OCI-LY1 (cell line): ENCODE measurements at regions not wholly inside any gene's neighbourhood (a gene's known extent, or its start where the extent isn't known, plus 50 kb on each side); places are given as distances from the start of the nearest gene placed in this dataset.

Experiments used
- H2AFZ ChIP-seq: fragments of 200-600 bp; sonication (generic), shearing (Covaris generic); 2 replicates; pipeline ENCODE4 v1.6.0; 2014; ENCODE audit warnings: antibody characterized with exemption, mild to moderate bottlenecking, low read length
- H3F3A ChIP-seq: fragments of 200-600 bp; sonication (generic), shearing (Covaris generic); 2 replicates; pipeline ENCODE4 v1.6.0; 2014; ENCODE audit warnings: mild to moderate bottlenecking, antibody characterized with exemption, low read length, moderate library complexity; ENCODE audit not compliant: insufficient read depth
- H3K27ac ChIP-seq: fragments of 200-600 bp; sonication (generic); 2 replicates; pipeline ENCODE4 v1.5.1; 2014; ENCODE audit warnings: low read length, mixed run types, mild to moderate bottlenecking, low read depth; ENCODE audit not compliant: poor library complexity, severe bottlenecking
- H3K27me3 ChIP-seq: fragments of 200-600 bp; sonication (generic); 2 replicates; pipeline ENCODE4 v1.6.0; 2014; ENCODE audit warnings: antibody characterized with exemption, mild to moderate bottlenecking, low read length, moderate library complexity; ENCODE audit not compliant: insufficient read depth
- H3K36me3 ChIP-seq: fragments of 200-600 bp; sonication (generic); 2 replicates; pipeline ENCODE4 v1.6.1; 2014; ENCODE audit warnings: mild to moderate bottlenecking, antibody characterized with exemption, low read length, moderate library complexity, mixed read lengths; ENCODE audit not compliant: insufficient read depth
- H3K4me1 ChIP-seq: fragments of 200-600 bp; sonication (generic); 2 replicates; pipeline ENCODE4 v1.5.1; 2014; ENCODE audit warnings: mild to moderate bottlenecking, low read length, moderate library complexity; ENCODE audit not compliant: insufficient read depth, severe bottlenecking
- H3K4me2 ChIP-seq: fragments of 200-600 bp; sonication (generic), shearing (Covaris generic); 2 replicates; pipeline ENCODE4 v1.6.1; 2014; ENCODE audit warnings: low read length
- H3K4me3 ChIP-seq: fragments of 200-600 bp; sonication (generic); 2 replicates; pipeline ENCODE4 v1.5.1; 2014; ENCODE audit warnings: low read length, low read depth, mild to moderate bottlenecking, mixed read lengths; ENCODE audit not compliant: poor library complexity, severe bottlenecking
- H3K79me2 ChIP-seq: fragments of 200-600 bp; shearing (Covaris generic); 2 replicates; pipeline ENCODE4 v1.6.1; 2016; ENCODE audit warnings: mixed run types, low read length, mixed read lengths; ENCODE audit not compliant: insufficient read depth
- H3K9ac ChIP-seq: fragments of 200-600 bp; sonication (generic), shearing (Covaris generic); 2 replicates; pipeline ENCODE4 v1.6.1; 2014; ENCODE audit warnings: mild to moderate bottlenecking, low read length, mixed read lengths
- H3K9me2 ChIP-seq: fragments of 200-600 bp; sonication (generic), shearing (Covaris generic); 2 replicates; pipeline ENCODE4 v1.6.1; 2014; ENCODE audit warnings: low read depth, mild to moderate bottlenecking, low read length, mixed read lengths
- H3K9me3 ChIP-seq: fragments of 200-600 bp; shearing (Covaris generic); 2 replicates; pipeline ENCODE4 v1.6.1; 2014; ENCODE audit warnings: low read length, mixed read lengths
- H4K20me1 ChIP-seq: fragments of 200-600 bp; sonication (generic), shearing (Covaris generic); 2 replicates; pipeline ENCODE4 v1.6.0; 2016; ENCODE audit warnings: mild to moderate bottlenecking, low read length; ENCODE audit not compliant: insufficient read depth
- EZH2 ChIP-seq: fragments of 200-600 bp; sonication (generic), shearing (Covaris generic); IDR thresholded peaks from 2 replicates; pipeline ENCODE4 v1.8.0; 2017; ENCODE audit warnings: borderline replicate concordance, mixed run types, mild to moderate bottlenecking, antibody characterized with exemption, low read length, moderate library complexity, mixed read lengths
- TF ChIP-seq, protein P1 (sequence below): fragments of 200-600 bp; sonication (generic), shearing (Covaris generic); IDR thresholded peaks from 2 replicates; pipeline ENCODE4 v1.5.1; 2017; ENCODE audit warnings: mild to moderate bottlenecking, antibody characterized with exemption, low read length, moderate library complexity, mixed read lengths

DNA sequence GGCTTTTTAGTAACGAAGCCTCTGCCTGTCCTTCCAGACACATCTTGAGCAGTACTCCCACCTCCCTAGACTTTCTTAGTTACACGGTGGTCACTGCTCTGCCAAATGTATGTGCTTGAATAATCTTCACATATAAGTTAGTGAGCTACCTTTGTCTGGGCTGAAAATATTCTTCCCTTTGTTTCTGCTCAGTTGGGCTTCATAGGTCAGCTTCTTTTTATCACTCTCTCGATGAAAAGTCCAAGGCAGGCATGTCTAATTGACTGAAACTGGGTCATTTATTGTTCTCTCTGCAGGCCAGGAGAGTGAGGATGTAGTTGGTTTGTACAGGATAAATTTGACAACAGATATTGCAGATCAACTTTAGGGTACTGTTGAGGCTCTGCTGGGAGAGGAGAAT lies 636.7 kb upstream of the IGFBP3 start:
- Histone ChIP-seq H3K9me3 (no peaks in the 10 kb centered on the region), H2AFZ (no peak overlapping the region), H3K36me3 (no peaks in the 10 kb centered on the region), H3K4me2 (no peak overlapping the region), H4K20me1 (no peaks in the 10 kb centered on the region), H3K4me1 (no peaks in the 10 kb centered on the region), H3K79me2 (no peaks in the 10 kb centered on the region), H3K9ac (no peak overlapping the region), H3K4me3 (no peak overlapping the region), H3K27me3 (no peaks in the 10 kb centered on the region), H3K9me2 (no peaks in the 10 kb centered on the region), H3F3A (no peaks in the 10 kb centered on the region), H3K27ac (no peak overlapping the region)
- TF ChIP-seq, protein P1, sequence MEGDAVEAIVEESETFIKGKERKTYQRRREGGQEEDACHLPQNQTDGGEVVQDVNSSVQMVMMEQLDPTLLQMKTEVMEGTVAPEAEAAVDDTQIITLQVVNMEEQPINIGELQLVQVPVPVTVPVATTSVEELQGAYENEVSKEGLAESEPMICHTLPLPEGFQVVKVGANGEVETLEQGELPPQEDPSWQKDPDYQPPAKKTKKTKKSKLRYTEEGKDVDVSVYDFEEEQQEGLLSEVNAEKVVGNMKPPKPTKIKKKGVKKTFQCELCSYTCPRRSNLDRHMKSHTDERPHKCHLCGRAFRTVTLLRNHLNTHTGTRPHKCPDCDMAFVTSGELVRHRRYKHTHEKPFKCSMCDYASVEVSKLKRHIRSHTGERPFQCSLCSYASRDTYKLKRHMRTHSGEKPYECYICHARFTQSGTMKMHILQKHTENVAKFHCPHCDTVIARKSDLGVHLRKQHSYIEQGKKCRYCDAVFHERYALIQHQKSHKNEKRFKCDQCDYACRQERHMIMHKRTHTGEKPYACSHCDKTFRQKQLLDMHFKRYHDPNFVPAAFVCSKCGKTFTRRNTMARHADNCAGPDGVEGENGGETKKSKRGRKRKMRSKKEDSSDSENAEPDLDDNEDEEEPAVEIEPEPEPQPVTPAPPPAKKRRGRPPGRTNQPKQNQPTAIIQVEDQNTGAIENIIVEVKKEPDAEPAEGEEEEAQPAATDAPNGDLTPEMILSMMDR: no peak
- no peak for TF ChIP-seq EZH2

DNA sequence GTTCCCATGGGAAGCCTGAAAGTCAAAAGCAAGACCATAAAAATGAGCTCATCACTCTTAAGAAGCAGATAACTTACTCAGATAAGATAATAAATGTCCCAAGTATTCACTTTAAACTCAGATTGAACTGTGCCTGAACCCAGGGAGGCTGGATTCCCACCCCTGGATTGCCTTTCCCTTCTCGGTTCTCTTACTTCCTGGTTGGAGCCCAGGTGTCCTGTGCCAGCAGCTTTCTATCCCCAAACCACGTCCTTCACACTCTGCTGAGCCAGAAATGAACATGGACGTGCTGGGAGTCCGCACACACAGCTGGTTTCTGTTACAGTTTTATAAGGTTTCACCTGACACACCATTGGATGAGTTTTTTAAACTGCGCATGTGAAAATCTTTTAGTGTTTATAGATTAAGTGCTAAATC lies 636.2 kb upstream of the IGFBP3 start:
- Histone ChIP-seq H3K9me2 (no peaks in the 10 kb centered on the region), H3K4me1 (no peaks in the 10 kb centered on the region), H4K20me1 (no peaks in the 10 kb centered on the region), H3F3A (no peaks in the 10 kb centered on the region), H3K36me3 (no peaks in the 10 kb centered on the region), H3K4me2 (no peak overlapping the region), H3K9me3 (no peaks in the 10 kb centered on the region), H3K27ac (no peak overlapping the region), H2AFZ (no peak overlapping the region), H3K9ac (no peak overlapping the region), H3K4me3 (no peak overlapping the region), H3K79me2 (no peaks in the 10 kb centered on the region), H3K27me3 (no peaks in the 10 kb centered on the region)
- TF ChIP-seq, protein P1: no peak
- no peak for TF ChIP-seq EZH2

DNA sequence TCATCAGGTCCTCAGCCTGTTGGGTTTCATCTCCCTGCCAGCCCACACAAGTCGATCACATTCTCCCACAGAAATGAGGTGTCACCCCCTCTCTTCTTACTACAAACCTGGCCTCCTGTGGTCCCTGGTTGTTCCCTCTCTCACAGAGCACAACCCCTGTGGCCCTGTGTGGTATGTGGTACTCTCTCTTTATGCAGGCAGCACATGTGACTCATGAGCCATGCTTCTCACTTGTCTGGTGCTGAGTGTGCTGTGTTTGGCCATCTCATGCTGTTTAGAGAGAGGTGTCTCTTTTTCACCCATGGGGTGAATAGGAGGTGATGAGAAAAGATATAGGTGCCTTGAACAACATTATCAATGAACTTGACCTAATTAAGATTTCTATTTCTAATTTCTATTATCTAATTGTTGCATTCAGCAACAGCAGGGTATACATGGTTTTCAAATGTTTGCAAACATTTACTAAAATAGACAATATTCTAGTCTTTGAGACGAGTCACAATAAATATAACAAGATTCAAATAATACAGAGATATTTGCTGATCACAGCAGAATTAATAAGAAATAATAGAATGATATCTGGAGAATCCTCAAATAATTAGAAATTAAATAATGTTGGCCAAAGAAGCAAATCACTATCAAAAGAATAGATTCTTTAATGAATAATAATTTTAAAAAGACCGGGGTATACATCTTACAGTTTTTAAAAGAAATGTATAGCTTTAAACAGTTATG lies 633.8 kb upstream of the IGFBP3 start:
- H3K9me2 ChIP-seq: no peaks in the 10 kb centered on the region
- no peaks in the 10 kb centered on the region for H3K36me3 ChIP-seq
- H3F3A ChIP-seq: no peaks in the 10 kb centered on the region
- H4K20me1 ChIP-seq: no peaks in the 10 kb centered on the region
- no peaks in the 10 kb centered on the region for H3K4me1 ChIP-seq
- no peaks in the 10 kb centered on the region for H3K79me2 ChIP-seq
- no peak overlapping the region for H3K4me2 ChIP-seq
- H3K27me3 ChIP-seq: no peaks in the 10 kb centered on the region
- no peak overlapping the region for H3K9ac ChIP-seq
- TF ChIP-seq EZH2: no peak
- TF ChIP-seq, protein P1: no peak
- H3K9me3 ChIP-seq: no peaks in the 10 kb centered on the region
- no peak overlapping the region for H2AFZ ChIP-seq
- H3K4me3 ChIP-seq: no peak overlapping the region
- no peak overlapping the region for H3K27ac ChIP-seq
